ENCODE measurements at regions not wholly inside any gene's neighbourhood (a gene's known extent, or its start where the extent isn't known, plus 50 kb on each side); places are given as distances from the start of the nearest gene placed in this dataset.

DNA sequence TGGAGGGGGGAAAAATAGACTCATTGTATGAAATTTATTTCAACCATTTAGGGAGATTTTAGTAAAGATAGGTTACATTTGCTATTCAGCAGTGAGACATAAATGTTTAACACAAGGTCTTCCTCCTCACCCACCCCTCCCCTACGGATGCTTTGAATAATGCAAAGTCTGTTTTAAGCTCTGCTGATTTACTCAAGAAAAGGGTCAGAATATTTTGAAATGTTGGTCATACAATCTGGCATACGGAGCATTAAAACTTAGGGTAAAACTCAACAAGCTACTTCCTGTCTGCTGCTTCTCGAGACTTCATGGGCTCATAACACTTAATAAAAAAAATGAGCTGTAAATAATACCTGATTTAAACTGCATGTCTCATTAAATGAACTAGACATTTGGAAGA is 156.3 kb downstream of the WNT5A start:
- no peak for DNase-seq
- no peak overlapping the region for H3K27ac ChIP-seq
- H3K27me3 ChIP-seq, result no peaks in the 10 kb centered on the region
- 37 to 52% methylated on average over 3 of the region's 3 CpGs for WGBS, 2 donors (ENCODE audit: low coverage in 1 of 2)
- intact Hi-C loops (cut with DNase I; ENCODE audit: low total_unique reads), result no loop called here
- TF ChIP-seq CTCF (IDR thresholded peaks at IDR 0.05) (no peak), EP300 (IDR thresholded peaks at IDR 0.05; ENCODE audit: low read depth) (no peak), POLR2A (IDR thresholded peaks at IDR 0.05) (no peak), POLR2AphosphoS5 (IDR thresholded peaks at IDR 0.05) (no peak)
- no peak overlapping the region for H3K4me3 ChIP-seq
- H3K9me3 ChIP-seq, result no peaks in the 10 kb centered on the region
- H3K36me3 ChIP-seq, result no peaks in the 10 kb centered on the region
- in situ Hi-C loops (cut with MboI; ENCODE audit: low pct_ligation_motif_present in 1 of 4, low pct_unique_long_range_greater_than_20kb in 1 of 4, low sequenced_read_pairs in 3 of 4), result no loop called here
- H3K4me1 ChIP-seq, result no peaks in the 10 kb centered on the region

- WGBS, 2 donors (ENCODE audit: low coverage in 1 of 2), result 30 to 49% methylated on average over 4 of the region's 4 CpGs
- TF ChIP-seq POLR2AphosphoS5 (IDR thresholded peaks at IDR 0.05) (no peak), CTCF (IDR thresholded peaks at IDR 0.05) (no peak), EP300 (IDR thresholded peaks at IDR 0.05; ENCODE audit: low read depth) (no peak), POLR2A (IDR thresholded peaks at IDR 0.05) (no peak)
- no peak overlapping the region for H3K4me3 ChIP-seq
- in situ Hi-C loops (cut with MboI; ENCODE audit: low pct_ligation_motif_present in 1 of 4, low pct_unique_long_range_greater_than_20kb in 1 of 4, low sequenced_read_pairs in 3 of 4) (no loop called here), intact Hi-C loops (cut with DNase I; ENCODE audit: low total_unique reads) (no loop called here)
- H3K27me3 ChIP-seq, result no peaks in the 10 kb centered on the region
- no peaks in the 10 kb centered on the region for H3K4me1 ChIP-seq
- DNase-seq, result no peak
- no peak overlapping the region for H3K27ac ChIP-seq
- H3K36me3 ChIP-seq, result no peaks in the 10 kb centered on the region
- H3K9me3 ChIP-seq, result no peaks in the 10 kb centered on the region
Observed at GRCh38 chr3:55330355-55330754, 156.8 kb downstream of the WNT5A start.

GRCh38 chr3:55329849-55330248 is 157.3 kb downstream of the WNT5A start:
- DNase-seq, result no peak
- intact Hi-C loops (cut with DNase I; ENCODE audit: low total_unique reads) (no loop called here), in situ Hi-C loops (cut with MboI; ENCODE audit: low pct_ligation_motif_present in 1 of 4, low pct_unique_long_range_greater_than_20kb in 1 of 4, low sequenced_read_pairs in 3 of 4) (no loop called here)
- no peak overlapping the region for H3K4me3 ChIP-seq
- H3K27ac ChIP-seq, result no peak overlapping the region
- TF ChIP-seq POLR2AphosphoS5 (IDR thresholded peaks at IDR 0.05) (no peak), EP300 (IDR thresholded peaks at IDR 0.05; ENCODE audit: low read depth) (no peak), POLR2A (IDR thresholded peaks at IDR 0.05) (no peak), CTCF (IDR thresholded peaks at IDR 0.05) (no peak)
- H3K9me3 ChIP-seq, result no peaks in the 10 kb centered on the region
- 70 to 86% methylated on average over 1 of the region's 1 CpG for whole genome bisulfite sequencing, 2 donors (ENCODE audit: low coverage in 1 of 2)
- H3K36me3 ChIP-seq, result no peaks in the 10 kb centered on the region
- H3K27me3 ChIP-seq, result no peaks in the 10 kb centered on the region
- no peaks in the 10 kb centered on the region for H3K4me1 ChIP-seq

- intact Hi-C loops (cut with DNase I; ENCODE audit: low total_unique reads) (no loop called here), in situ Hi-C loops (cut with MboI; ENCODE audit: low pct_ligation_motif_present in 1 of 4, low pct_unique_long_range_greater_than_20kb in 1 of 4, low sequenced_read_pairs in 3 of 4) (no loop called here)
- 82 to 83% methylated on average over 2 of the region's 2 CpGs for WGBS, 2 donors (ENCODE audit: low coverage in 1 of 2)
- H3K4me1 ChIP-seq, result no peaks in the 10 kb centered on the region
- H3K9me3 ChIP-seq, result no peaks in the 10 kb centered on the region
- TF ChIP-seq POLR2AphosphoS5 (IDR thresholded peaks at IDR 0.05) (no peak), POLR2A (IDR thresholded peaks at IDR 0.05) (no peak), EP300 (IDR thresholded peaks at IDR 0.05; ENCODE audit: low read depth) (no peak), CTCF (IDR thresholded peaks at IDR 0.05) (no peak)
- no peak overlapping the region for H3K4me3 ChIP-seq
- no peaks in the 10 kb centered on the region for H3K36me3 ChIP-seq
- DNase-seq, result no peak
- no peak overlapping the region for H3K27ac ChIP-seq
- H3K27me3 ChIP-seq, result no peaks in the 10 kb centered on the region
Observed at GRCh38 chr3:55327131-55327920, 159.8 kb downstream of the WNT5A start.
